ENCODE measurements at regions not wholly inside any gene's neighbourhood (a gene's known extent, or its start where the extent isn't known, plus 50 kb on each side); places are given as distances from the start of the nearest gene placed in this dataset.
"Not testable (repeated sequence)": the region's sequence is repeated elsewhere in the genome, so short reads cannot be mapped to it uniquely, and the experiment has no call there.

- DNase-seq = no peak
These were observed 55.5 kb upstream of the PIK3C3 start for GRCh38 chr18:41899535-41899934.

- no peak for DNase-seq
These were observed 61.6 kb upstream of the PIK3C3 start for GRCh38 chr18:41893432-41893831.

- no peak for DNase-seq
These were observed 67.9 kb upstream of the PIK3C3 start for GRCh38 chr18:41887100-41887499.

- no peak for DNase-seq
These were observed 68.8 kb upstream of the PIK3C3 start for GRCh38 chr18:41886126-41886807.

- no peak for DNase-seq
These were observed 73.7 kb upstream of the PIK3C3 start for GRCh38 chr18:41881285-41881684.

GRCh38 chr18:41879256-41879655 lies 75.8 kb upstream of the PIK3C3 start:
- DNase-seq = no peak

GRCh38 chr18:41875094-41875780 lies 79.8 kb upstream of the PIK3C3 start:
- no peak for DNase-seq

- DNase-seq = no peak
These were observed 81.3 kb upstream of the PIK3C3 start for GRCh38 chr18:41873730-41874129.

GRCh38 chr18:41872206-41872605 lies 82.8 kb upstream of the PIK3C3 start:
- no peak for DNase-seq

GRCh38 chr18:41871229-41872000 lies 83.6 kb upstream of the PIK3C3 start:
- no peak for DNase-seq

- DNase-seq = no peak
These were observed 84.2 kb upstream of the PIK3C3 start for GRCh38 chr18:41870817-41871216.

- no peak for DNase-seq
These were observed 84.8 kb upstream of the PIK3C3 start for GRCh38 chr18:41870191-41870590.

- DNase-seq = not testable (repeated sequence)
These were observed 89.2 kb upstream of the PIK3C3 start for GRCh38 chr18:41865796-41866195.

GRCh38 chr18:41864216-41864615 lies 90.8 kb upstream of the PIK3C3 start:
- DNase-seq = no peak

GRCh38 chr18:41862921-41863320 lies 92.1 kb upstream of the PIK3C3 start:
- no peak for DNase-seq

GRCh38 chr18:41860987-41861386 lies 94.0 kb upstream of the PIK3C3 start:
- DNase-seq = no peak

GRCh38 chr18:41858761-41859555 lies 96.1 kb upstream of the PIK3C3 start:
- DNase-seq = no peak

- DNase-seq = no peak
These were observed 101.8 kb upstream of the PIK3C3 start for GRCh38 chr18:41853280-41853679.

- no peak for DNase-seq
These were observed 104.3 kb upstream of the PIK3C3 start for GRCh38 chr18:41850781-41851180.

GRCh38 chr18:41849632-41850031 lies 105.4 kb upstream of the PIK3C3 start:
- DNase-seq = no peak

GRCh38 chr18:41845563-41845962 lies 109.5 kb upstream of the PIK3C3 start:
- DNase-seq = no peak

GRCh38 chr18:41842886-41843285 lies 112.1 kb upstream of the PIK3C3 start:
- no peak for DNase-seq
